B cell (primary cell): ENCODE measurements at regions not wholly inside any gene's neighbourhood (a gene's known extent, or its start where the extent isn't known, plus 50 kb on each side); places are given as distances from the start of the nearest gene placed in this dataset.

Experiments used
- ATAC-seq: fragments of 200-7000 bp; cut with Tn5 transposase; one replicate; pipeline ENCODE4 v1.10.0; 2021; ENCODE audit warnings: low read depth, mild to moderate bottlenecking, moderate number of reproducible peaks, moderate library complexity
- CTCF ChIA-PET: fragments of 350-600 bp; sonication (Branson Sonifier 250); formaldehyde crosslinking; loops from one replicate; lab custom pipeline; 2021; ENCODE audit warnings: antibody characterized with exemption, inconsistent platforms; lab: Charles Lee
- POLR2A ChIA-PET: fragments of 350-600 bp; sonication (Branson Sonifier 250); formaldehyde crosslinking; loops from one replicate; lab custom pipeline; 2021; ENCODE audit warnings: antibody characterized with exemption; lab: Charles Lee
- DNase-seq: peaks from one replicate; pipeline ENCODE4 v3.0.0; 2013
- H2AFZ ChIP-seq: 2 replicates; pipeline ENCODE4 v1.6.1; 2012; ENCODE audit warnings: mild to moderate bottlenecking, low read depth, low read length; ENCODE audit not compliant: insufficient read depth, poor library complexity, severe bottlenecking
- H3K27ac ChIP-seq, 2 donors: 1 replicate in 1 of 2; 2 replicates in 1 of 2; pipeline ENCODE4 v1.5.1; 2012 to 2013; ENCODE audit warnings: low read length in 2 of 2, mild to moderate bottlenecking in 2 of 2, moderate library complexity in 1 of 2
- H3K27me3 ChIP-seq, 4 experiments: fragments of 200-600 bp in 1 of 4; sonication (generic) in 1 of 4; replicated peaks in 1 of 4; 1 replicate in 2 of 4; 2 replicates in 2 of 4; pipeline versions ENCODE4 v1.6.1 to v1.7.0; 2013 to 2016; ENCODE audit warnings: low read length in 3 of 4, mild to moderate bottlenecking in 2 of 4, mixed read lengths in 1 of 4, moderate library complexity in 1 of 4; ENCODE audit not compliant: insufficient read depth in 4 of 4, control insufficient read depth in 3 of 4; ENCODE audit errors: control extremely low read depth in 1 of 4
- H3K36me3 ChIP-seq, 2 experiments: replicated peaks in 1 of 2; 1 replicate in 1 of 2; 2 replicates in 1 of 2; pipeline versions ENCODE4 v1.6.1 to v1.7.1; 2013; ENCODE audit warnings: low read length in 1 of 2; ENCODE audit not compliant: insufficient read depth in 2 of 2, control insufficient read depth in 1 of 2; ENCODE audit errors: control extremely low read depth in 1 of 2, extremely low read depth in 1 of 2
- H3K4me1 ChIP-seq, 2 donors: fragments of 200-600 bp in 1 of 2; sonication (generic) in 1 of 2; 1 replicate in 1 of 2; 2 replicates in 1 of 2; pipeline versions ENCODE4 v1.5.1 to v1.6.1; 2013 to 2017; ENCODE audit warnings: low read length in 2 of 2; ENCODE audit not compliant: control insufficient read depth in 2 of 2, insufficient read depth in 2 of 2
- H3K4me2 ChIP-seq: replicated peaks from 2 replicates; pipeline ENCODE3; 2012; ENCODE audit warnings: mild to moderate bottlenecking, low read depth, low read length; ENCODE audit not compliant: poor library complexity, severe bottlenecking
- H3K4me3 ChIP-seq, 5 experiments: fragments of 200-600 bp in 1 of 5; sonication (generic) in 1 of 5; 1 replicate in 3 of 5; 2 replicates in 2 of 5; pipeline versions ENCODE4 v1.5.1 to v1.7.0; 2011 to 2016; ENCODE audit warnings: low read length in 4 of 5, mild to moderate bottlenecking in 4 of 5, low read depth in 2 of 5, control low read depth in 1 of 5, moderate library complexity in 1 of 5; ENCODE audit not compliant: insufficient read depth in 1 of 5; ENCODE audit errors: control extremely low read depth in 1 of 5, extremely low read depth in 1 of 5
- H3K79me2 ChIP-seq: fragments of 200-600 bp; sonication (generic); one replicate; pipeline ENCODE4 v1.6.0; 2016; ENCODE audit warnings: low read length; ENCODE audit not compliant: control insufficient read depth, insufficient read depth
- H3K9ac ChIP-seq: fragments of 200-600 bp; sonication (generic); 2 replicates; pipeline ENCODE4 v1.6.1; 2017; ENCODE audit warnings: mild to moderate bottlenecking, low read length, moderate library complexity
- H3K9me3 ChIP-seq, 3 donors: one replicate each; pipeline versions ENCODE4 v1.6.1 to v1.7.1; 2013; ENCODE audit warnings: low read length in 2 of 3; ENCODE audit not compliant: control insufficient read depth in 2 of 3, insufficient read depth in 1 of 3; ENCODE audit errors: control extremely low read depth in 1 of 3
- H4K20me1 ChIP-seq: 2 replicates; pipeline ENCODE4 v1.6.0; 2012; ENCODE audit warnings: mild to moderate bottlenecking, low read length; ENCODE audit not compliant: insufficient read depth, control insufficient read depth, poor library complexity, severe bottlenecking
- H3K27ac Mint-ChIP-seq: one replicate; pipeline ENCODE4 v1.8.0; 2021; ENCODE audit warnings: mixed read lengths
- H3K27me3 Mint-ChIP-seq: one replicate; pipeline ENCODE4 v1.8.0; 2021; ENCODE audit warnings: mixed read lengths
- H3K4me1 Mint-ChIP-seq: one replicate; pipeline ENCODE4 v1.8.0; 2021; ENCODE audit warnings: mixed read lengths
- H3K4me3 Mint-ChIP-seq: one replicate; pipeline ENCODE4 v1.8.0; 2021; ENCODE audit warnings: mixed read lengths
- H3K9me3 Mint-ChIP-seq: one replicate; pipeline ENCODE4 v1.8.0; 2022; ENCODE audit warnings: mixed read lengths; ENCODE audit not compliant: insufficient read depth
- EZH2 ChIP-seq: IDR thresholded peaks from 2 replicates; pipeline ENCODE4 v1.6.1; 2012; ENCODE audit warnings: borderline replicate concordance, low read depth, mild to moderate bottlenecking, moderate library complexity, low read length; ENCODE audit not compliant: insufficient read depth, poor library complexity, severe bottlenecking
- WGBS: methylation state at CpG from one replicate; pipeline ENCODE4 v1.1.5; 2013; ENCODE audit warnings: missing lambda C conversion rate; ENCODE audit not compliant: insufficient coverage; 5-methylcytosine and 5-hydroxymethylcytosine counted together
- intact Hi-C: fragments of 100-400 bp; cut with micrococcal nuclease; formaldehyde crosslinking; loops from one replicate; pipeline ENCODE4 v1.10.0; 2022
- TF ChIP-seq, protein P1 (sequence below): fragments of 200-600 bp; IDR thresholded peaks from one replicate; pipeline ENCODE4 v1.8.0; 2022; ENCODE audit warnings: antibody characterized with exemption, mild to moderate bottlenecking

DNA sequence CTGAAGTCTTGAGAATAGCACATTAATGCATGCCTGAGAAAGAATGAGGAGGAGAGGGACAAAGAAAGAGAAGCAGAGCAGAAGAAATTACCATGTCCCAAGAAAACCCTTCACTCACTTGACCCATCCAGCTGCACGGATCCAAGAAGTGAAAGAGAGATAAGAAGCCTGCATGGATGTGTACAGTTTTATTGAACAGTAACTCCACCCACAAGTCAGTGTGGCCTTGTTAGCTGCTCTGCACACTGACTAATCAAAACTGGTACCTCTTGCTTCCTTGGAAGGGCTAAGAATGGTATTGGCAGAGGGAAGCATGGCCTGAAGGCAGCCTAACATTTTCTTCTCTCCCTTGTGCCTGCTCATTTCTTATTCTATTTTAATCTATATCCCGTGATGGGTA lies 163.9 kb downstream of the SLC7A11 start:
- no peaks in the 10 kb centered on the region for H4K20me1 ChIP-seq
- Mint-ChIP-seq H3K4me1 (no peaks in the 10 kb centered on the region), H3K27me3 (peaks cover 4% of the 10 kb centered on the region), H3K4me3 (no peak overlapping the region), H3K9me3 (no peaks in the 10 kb centered on the region), H3K27ac (no peak overlapping the region)
- no peak overlapping the region for H3K4me3 ChIP-seq
- H3K9me3 ChIP-seq = peaks cover 0 to under 1% (median 0%) of the 10 kb centered on the region in 3 donors
- CTCF ChIA-PET = interaction anchor here (1.5 kb wide), 1 partner anchor 12 kb away, joined by 6 read pairs; no protein-coding TSS in a partner anchor
- H3K27me3 ChIP-seq = peaks cover 0 to 2% (median 0%) of the 10 kb centered on the region in 4 experiments
- ATAC-seq (no peak), DNase-seq (no peak)
- no peak overlapping the region for H3K4me2 ChIP-seq
- H3K9ac ChIP-seq = no peak overlapping the region
- no peak for TF ChIP-seq EZH2
- TF ChIP-seq, protein P1, sequence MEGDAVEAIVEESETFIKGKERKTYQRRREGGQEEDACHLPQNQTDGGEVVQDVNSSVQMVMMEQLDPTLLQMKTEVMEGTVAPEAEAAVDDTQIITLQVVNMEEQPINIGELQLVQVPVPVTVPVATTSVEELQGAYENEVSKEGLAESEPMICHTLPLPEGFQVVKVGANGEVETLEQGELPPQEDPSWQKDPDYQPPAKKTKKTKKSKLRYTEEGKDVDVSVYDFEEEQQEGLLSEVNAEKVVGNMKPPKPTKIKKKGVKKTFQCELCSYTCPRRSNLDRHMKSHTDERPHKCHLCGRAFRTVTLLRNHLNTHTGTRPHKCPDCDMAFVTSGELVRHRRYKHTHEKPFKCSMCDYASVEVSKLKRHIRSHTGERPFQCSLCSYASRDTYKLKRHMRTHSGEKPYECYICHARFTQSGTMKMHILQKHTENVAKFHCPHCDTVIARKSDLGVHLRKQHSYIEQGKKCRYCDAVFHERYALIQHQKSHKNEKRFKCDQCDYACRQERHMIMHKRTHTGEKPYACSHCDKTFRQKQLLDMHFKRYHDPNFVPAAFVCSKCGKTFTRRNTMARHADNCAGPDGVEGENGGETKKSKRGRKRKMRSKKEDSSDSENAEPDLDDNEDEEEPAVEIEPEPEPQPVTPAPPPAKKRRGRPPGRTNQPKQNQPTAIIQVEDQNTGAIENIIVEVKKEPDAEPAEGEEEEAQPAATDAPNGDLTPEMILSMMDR = no peak
- H2AFZ ChIP-seq = no peak overlapping the region
- WGBS = no CpG with 5 or more reads among the region's 2 CpGs
- intact Hi-C loops = no loop called here
- H3K79me2 ChIP-seq = no peaks in the 10 kb centered on the region
- POLR2A ChIA-PET = no interaction called here
- no peaks in the 10 kb centered on the region for H3K36me3 ChIP-seq
- no peak overlapping the region for H3K27ac ChIP-seq
- no peaks in the 10 kb centered on the region for H3K4me1 ChIP-seq

DNA sequence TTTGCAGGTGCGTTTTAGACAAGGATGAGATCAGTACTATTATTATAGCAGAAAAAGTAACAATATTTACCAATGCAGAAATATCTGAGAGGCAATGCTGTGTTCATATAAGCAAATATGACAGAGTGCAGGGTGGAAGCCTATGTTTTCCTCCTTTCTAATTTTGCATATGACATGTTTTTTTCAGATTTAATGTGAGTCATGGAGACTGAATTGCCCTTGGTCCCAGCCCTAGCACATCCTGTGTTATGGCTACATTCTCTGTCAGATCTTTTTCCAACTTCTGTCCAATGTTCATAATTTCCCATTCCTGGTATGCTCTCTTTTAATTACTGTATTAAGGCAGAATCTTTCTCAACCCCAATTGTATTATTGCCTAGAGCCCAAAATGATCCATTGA lies 165.6 kb downstream of the SLC7A11 start:
- H3K4me1 ChIP-seq = no peaks in the 10 kb centered on the region
- H3K4me2 ChIP-seq = no peak overlapping the region
- ChIA-PET POLR2A (no interaction called here), CTCF (interaction anchor here (0.6 kb wide), 1 partner anchor 66 kb away, joined by 6 read pairs; no protein-coding TSS in a partner anchor)
- H3K27me3 Mint-ChIP-seq = peaks cover 4% of the 10 kb centered on the region
- H3K4me1 Mint-ChIP-seq = no peaks in the 10 kb centered on the region
- H2AFZ ChIP-seq = no peak overlapping the region
- peaks cover 0 to 1% (median 0%) of the 10 kb centered on the region in 3 donors for H3K9me3 ChIP-seq
- no peaks in the 10 kb centered on the region for H4K20me1 ChIP-seq
- H3K9ac ChIP-seq = no peak overlapping the region
- H3K27ac Mint-ChIP-seq = no peak overlapping the region
- WGBS = no CpG with 5 or more reads among the region's 1 CpG
- no peak for ATAC-seq
- no peak overlapping the region for H3K4me3 ChIP-seq
- H3K27me3 ChIP-seq = peaks cover 0 to 2% (median 0%) of the 10 kb centered on the region in 4 experiments
- intact Hi-C loops = no loop called here
- H3K27ac ChIP-seq = no peak overlapping the region
- no peak for TF ChIP-seq EZH2
- TF ChIP-seq, protein P1 = no peak
- no peak overlapping the region for H3K4me3 Mint-ChIP-seq
- no peaks in the 10 kb centered on the region for H3K9me3 Mint-ChIP-seq
- no peak for DNase-seq
- no peaks in the 10 kb centered on the region for H3K36me3 ChIP-seq
- H3K79me2 ChIP-seq = no peaks in the 10 kb centered on the region
